Hypothalamus (tissue), 51 donors: ENCODE measurements at regions not wholly inside any gene's neighbourhood (a gene's known extent, or its start where the extent isn't known, plus 50 kb on each side); places are given as distances from the start of the nearest gene placed in this dataset.

Source experiments
- DNase-seq, 51 donors: peaks; one replicate each; lab custom pipeline; 2025; lab: John Stamatoyannopoulos, UW

DNA sequence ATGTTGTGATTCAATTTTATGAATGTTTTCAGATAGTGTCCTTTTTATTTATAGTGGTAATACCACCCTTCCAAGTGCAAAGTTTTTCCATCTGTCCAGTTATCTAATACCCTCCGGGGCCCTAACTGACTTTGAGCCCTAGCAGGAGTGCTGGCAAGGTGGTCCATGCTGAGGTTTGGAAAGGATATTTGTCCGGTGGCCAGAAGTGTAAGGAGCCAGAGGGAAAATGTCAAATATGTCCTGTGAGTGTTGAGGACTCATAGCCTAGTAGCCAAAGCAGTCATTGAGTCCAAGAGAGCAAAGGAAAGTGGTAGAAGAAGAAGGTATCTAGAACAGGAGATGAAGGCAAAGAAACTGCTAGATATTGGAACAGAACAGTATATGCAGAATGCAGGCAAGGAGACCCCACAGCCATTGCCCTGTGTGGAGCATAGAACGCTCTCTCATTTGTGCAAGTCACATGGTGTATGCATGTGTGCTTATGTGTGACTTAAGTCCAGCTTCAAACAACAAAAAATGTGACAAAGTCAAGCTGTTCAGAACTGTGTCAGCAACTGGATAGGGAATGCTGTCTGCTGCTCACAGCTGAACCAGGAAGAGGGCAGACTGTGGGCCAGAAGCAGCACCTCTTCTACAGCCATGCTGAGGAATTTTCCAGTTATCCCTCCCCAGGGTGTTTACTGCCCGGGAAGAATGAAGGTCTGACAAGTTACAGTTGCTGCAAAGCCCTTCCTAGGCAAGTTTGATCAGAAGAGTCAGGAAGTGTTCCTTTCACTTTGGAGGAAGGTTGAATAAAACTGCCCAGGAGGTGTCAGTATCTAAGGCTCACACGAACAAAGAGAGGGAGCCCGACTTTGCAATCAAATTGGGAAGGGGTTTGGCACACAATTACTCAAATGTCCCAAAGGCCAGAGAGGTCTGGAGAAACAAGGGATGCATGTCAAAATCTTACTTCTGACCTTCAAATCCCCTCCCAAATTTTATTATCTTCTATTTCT, 463.3 kb upstream of the DMAC1 start:
- no peak for DNase-seq

DNA sequence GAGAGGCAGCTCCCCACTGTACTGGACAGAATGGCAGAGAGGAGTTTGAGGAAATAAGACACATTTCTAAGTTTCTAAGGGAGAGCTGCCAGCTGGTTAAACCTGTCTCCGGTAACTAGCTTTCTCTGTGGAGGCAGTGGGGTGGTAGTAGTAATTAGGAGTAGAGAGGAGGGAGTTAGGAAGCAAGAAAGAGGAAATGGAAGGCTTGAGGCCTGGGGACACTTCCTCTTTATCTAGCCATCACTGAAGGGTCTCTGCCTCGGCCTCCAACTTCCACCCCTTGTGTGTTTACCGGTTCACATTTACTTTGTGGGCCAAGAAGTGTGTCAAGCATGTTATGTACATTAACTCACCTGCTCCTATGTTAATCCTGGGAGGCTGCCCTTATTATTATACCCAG, 462.2 kb upstream of the DMAC1 start:
- no peak for DNase-seq

DNA sequence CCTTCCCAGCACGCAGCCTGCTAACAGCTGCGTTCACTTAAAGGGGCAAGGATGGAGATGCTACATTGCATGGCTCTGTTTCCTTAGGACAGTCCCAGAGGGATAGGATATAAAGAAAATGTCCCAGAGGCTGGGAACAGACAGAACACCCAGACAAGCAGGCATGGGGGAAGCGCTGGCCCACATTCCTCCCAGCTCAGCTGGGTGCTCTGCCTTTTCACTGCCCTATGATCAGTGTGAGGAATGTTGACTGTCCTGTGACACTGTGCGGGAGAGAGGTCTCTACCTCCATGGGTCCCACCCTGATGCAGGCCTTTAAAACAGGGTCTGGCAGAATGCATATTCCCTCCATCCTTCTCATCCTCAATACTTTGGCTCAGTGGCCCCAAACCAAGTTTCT, 459.4 kb upstream of the DMAC1 start:
- DNase-seq = no peak

DNA sequence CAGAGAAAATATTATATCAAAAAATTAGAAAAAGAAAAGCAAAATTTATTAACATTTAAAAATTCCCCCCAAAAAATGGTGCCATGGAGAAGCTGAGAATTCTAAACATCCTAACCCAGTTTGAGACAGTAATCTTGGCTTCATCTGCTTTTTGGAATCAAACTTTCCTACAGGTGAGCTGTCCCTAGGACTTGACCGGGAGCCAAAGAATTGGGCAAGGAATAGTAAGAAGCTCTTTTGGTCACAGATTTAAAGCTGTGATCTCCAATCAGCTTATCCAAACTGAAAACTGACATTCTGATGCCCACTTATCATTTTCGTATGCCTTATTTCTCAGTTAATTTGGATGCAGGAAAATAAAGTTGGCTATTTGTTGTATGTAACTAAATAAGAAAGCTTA, 457.3 kb upstream of the DMAC1 start:
- DNase-seq = no peak

DNA sequence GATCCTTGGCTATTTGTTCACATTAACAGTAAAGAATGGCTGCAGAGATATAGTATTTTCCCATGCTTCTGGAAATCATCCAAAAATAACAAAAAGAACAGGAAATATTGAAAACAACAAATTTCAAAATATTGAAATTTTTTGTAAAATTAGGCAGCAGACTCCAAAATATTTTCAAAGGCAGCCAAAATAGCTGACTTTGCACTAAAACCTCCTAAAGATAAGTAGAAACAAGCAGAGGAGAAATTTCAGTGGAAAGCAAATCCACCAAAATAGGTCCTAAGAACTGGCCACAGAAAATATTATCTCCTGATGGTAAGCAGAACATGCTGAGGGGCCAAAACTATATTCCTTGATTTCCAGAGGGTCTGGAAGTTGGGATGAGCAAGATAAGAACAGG, 456.3 kb upstream of the DMAC1 start:
- no peak for DNase-seq

DNA sequence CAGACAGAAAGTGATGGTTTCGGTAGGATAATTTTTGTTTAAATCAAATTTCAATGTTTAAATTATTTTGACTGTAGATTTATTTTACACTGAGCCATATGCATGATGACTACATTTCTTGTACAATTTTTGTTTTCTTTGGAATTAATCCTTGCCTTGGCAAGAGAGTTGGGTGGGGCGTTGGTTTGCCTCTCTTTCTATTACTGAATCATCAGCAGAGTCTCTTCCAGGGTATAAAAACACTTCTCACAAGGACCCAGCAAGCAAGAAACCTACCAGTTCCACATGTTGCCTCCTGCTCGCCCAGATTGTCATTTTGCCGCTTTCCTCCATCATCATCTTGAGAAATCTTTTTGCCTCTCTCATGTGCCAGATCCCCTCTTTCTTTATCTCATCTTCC, 455.0 kb upstream of the DMAC1 start:
- DNase-seq = no peak

DNA sequence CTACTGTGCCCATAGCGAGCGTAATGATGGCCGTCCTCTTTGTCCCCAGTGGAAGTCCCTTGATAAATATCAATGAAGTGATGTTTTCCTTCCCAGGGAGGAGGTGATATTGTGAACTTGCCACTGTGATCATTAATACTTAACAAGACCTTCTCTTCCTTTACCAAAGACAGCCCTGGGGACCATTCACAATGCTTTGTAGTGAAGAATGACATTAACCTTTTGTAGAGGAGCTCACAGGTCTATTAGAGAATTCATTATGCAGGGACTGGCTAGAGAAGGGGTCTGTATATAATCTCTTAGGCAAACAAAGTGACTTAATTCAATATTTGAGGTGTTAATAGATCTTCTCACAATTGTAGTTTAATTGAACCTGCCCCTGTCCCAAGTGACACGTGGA, 452.9 kb upstream of the DMAC1 start:
- no peak for DNase-seq

DNA sequence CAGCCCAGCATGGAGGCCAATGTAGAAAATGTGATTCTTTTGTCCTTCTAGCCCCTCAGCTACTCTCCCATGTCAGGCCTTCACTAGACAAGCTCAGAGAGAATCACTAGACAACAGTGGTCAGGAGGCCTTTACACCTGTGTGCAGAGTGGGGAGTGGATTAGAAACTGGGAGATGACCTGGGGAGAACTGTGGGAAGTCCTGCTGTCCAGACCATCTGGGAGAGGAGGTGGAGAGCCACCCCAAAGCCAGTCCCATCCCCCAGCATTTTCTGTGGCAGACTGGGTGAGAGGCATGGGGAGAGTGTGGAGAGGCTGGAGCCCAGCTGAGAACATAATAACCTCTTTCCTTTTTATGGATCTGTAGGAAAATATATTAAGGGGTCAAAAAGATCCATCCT, 452.0 kb upstream of the DMAC1 start:
- no peak for DNase-seq

DNA sequence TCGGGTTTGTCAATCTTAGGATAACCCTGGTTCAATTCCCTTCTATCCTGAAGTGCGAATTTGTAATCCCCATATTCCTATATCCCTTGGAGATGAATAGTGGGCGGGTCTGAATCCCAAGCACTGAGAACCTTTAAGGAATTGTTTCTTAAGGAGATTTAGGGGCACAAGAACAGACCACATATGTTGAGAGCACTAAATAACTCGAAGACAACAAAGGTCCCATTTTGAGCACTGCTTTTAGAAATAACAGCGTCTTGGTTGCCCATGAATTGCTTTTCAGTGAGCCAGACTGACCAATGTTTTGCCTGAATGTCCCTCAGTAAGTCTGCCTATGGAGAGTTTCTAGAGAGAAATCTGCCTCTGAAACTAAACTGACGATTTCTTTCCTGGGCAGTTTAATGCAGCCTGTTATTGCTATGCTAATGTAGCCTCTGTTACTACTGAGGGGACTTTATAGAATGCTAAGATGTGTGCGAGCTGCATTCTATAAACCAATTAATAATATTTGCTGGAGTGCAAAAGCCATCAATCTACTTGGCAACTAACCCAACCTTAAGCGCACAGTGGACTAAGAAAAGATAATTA, 445.0 kb upstream of the DMAC1 start:
- no peak for DNase-seq

DNA sequence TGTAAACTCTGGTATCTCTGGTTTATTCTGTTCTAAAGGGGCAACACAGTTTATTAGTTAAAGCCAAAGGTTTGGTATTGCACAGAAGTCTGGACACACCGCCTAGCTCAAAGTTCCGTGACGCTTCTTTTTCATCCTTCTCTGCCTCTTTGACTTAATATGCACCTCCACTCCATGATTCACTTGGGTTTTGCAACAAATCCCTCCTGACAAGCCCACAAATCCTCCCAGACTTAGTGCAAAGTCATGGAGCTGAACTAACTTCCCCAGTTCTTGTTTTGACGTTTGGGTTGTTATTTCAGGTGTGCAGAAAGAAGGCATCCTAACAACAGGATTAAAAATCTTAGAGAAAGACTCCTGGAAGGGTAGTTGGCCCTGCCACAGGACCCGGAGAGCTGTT, 441.6 kb upstream of the DMAC1 start:
- no peak for DNase-seq

DNA sequence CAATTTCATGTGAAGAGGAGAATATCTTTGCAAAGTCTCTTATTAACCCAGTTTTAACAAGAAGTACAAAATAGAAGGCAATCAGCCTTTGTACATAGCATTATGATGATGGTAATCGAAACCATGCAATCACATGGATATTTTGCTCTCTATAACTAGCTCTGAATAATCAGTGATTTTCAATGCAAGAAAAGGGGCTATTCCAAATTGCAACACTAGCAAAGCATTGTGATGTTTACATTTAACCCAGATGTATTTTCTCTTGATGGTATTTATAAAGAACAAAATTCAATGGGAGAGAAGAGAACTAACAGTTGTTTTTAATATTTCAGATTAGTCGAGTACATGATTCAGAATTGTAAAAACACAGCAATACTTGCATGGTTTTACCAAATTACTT, 437.5 kb upstream of the DMAC1 start:
- DNase-seq = no peak

DNA sequence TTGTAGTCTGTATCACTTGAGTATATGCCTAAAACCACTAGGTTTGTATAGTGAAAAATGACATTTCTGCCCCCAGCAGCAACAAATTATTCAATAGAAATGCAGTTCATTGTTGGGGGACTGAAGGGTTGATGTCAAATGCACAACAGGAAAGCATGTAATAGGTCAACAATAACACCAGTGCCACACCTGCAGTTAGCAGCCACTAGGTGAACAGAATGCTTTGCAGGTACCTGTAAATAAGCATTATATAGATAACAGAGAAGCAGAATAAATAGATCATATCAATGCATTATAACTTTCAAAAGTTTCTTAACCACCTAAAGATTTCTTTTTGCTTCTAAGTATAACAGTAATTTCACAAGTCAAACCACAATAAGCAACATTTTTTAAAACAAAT, 435.9 kb upstream of the DMAC1 start:
- no peak for DNase-seq

DNA sequence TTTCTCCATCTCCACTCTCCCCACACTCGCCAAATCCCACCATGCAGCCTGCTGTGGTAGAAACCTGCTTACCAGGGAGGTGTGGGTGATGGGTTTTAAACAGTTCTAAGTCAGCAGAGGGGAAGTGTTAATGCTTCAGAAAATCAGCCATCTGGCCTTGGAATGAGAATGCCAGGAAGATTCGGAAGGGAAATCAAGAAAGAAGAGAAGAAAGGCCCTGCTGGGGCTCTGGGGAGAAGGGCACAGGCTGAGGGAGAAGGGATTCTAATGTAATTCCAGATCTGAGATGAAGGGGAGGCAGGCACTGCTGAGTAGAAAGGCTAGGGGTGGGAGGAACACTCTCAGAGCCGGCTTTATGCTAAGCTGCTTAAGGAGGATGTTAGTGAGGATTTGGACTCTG, 434.7 kb upstream of the DMAC1 start:
- no peak for DNase-seq

DNA sequence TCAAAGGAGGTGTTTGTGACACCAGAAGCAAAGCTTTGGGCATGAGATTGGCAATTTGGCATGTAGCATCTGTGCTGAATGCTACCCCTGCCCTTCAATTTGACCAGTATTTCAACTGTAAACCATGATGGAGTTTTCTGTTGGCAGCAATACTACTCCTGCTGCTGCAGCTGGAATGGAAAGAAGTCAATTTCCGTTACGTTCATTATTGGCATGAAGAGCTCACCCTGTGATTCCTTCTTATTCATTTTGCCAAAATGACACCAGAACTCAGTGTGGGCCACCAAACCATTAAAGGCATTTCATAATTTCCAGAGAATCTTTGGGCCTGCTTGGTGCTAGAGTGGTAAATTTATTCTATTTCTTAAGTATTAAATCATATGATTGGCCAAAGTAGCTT, 433.1 kb upstream of the DMAC1 start:
- no peak for DNase-seq

DNA sequence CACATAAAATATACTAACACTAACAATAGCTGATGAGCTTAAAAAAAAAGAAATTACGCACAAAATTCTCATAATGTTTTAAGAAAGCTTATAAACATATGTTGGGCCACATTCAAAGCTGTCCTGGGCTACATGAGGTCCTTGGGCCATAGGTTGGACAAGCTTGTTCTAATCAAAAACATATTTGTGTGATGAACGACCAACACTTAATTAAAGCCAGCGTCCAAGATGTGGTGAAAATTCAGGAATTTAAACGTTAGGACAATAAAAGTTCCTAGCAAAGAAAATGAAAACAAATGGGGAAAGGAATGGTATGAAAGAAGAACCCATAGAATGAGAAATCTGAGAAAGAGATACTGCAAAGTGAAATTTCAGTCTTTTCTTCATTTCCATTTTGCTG, 429.6 kb upstream of the DMAC1 start:
- no peak for DNase-seq

DNA sequence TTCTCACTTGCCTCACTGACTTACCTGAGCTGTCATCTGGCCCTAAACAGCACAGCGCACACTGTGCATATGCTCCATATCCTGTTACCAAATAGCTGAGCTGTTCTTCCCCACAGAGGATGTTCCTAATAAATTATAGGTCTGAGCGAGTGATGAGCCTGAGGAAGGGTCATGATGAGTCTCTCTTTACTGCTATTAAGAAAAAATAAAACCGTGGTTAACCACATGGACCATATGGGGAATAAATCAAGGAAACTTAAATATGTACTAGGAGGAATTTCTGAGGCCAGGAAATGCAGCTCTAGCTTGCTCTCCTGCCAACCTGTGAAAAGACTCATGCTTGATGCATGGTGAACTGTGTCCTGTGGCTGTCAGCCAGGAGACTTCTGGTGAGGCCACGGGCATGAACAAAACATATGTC, 424.8 kb upstream of the DMAC1 start:
- no peak for DNase-seq

DNA sequence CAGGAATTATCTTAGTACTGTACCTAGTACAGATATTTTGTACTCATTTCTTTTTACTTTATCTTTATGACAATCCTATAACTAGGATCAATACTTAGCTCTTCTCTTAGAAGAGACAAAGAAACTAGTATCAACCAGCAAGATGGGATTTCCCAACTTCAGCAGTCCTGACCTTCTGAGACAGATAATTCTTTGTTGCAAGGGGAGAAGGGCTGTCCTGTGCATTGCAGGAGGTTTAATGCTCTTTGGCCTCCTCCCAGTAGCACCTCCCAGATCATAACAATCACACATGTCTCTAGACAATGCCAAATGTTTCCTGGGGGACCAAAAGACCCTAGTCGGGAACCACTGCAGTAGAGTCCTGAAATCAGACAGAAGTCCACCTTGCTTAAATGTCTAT, 424.3 kb upstream of the DMAC1 start:
- no peak for DNase-seq

DNA sequence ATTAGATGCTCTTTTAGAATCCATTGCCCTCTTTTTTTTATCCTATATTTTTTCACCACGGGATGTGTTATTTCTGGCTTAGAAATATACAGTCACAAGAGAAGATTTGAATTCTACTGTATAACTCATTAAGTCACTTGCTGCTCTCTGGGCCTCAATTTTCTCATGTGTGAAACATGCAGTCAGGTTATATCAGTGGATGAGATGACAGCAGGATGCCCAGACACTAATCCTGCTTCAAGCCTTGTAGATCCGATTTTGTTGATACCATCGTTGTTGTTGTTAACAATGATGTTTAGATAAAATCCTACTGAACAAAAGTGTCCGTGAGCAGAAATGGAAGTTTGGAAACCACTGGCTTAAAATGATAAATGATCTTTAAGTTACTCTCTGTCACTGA, 421.9 kb upstream of the DMAC1 start:
- no peak for DNase-seq

DNA sequence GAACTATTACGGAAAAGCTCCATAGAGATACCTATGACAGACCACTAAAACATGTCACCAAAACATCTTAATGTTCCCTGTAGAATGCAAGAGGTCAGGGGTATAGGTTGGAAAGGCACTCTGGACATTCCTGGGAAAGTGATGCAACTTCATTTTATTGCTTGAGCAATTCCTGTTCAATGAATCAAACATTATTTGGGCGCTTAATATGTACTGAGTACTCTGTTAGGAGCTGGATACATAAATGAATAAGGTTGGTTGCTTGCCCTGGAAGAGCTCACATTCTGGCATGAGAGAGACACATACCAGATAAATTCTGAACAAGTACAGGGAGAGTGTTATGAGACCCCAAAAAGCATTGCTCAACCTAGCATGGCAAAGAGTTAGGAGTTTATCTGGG, 408.9 kb upstream of the DMAC1 start:
- no peak for DNase-seq

DNA sequence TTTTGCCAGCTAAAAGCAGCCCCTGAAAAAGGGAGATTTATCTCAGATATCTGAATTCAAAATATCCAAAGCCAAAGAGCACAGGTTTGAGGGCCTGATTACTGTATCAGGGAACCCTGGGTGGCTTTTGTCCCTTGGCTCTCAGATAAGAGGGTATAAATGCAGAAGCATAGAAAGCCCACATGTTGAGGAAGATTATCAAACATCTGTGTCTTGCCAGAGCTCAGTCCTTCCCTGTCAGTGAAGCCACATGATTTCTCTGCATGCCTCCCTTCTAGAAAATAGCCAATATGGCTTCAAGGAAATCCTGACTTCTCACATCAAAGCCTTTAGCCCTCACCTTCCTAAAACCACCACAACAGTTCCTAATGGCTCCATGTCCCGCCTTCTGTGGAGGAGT, 408.0 kb upstream of the DMAC1 start:
- DNase-seq = no peak

DNA sequence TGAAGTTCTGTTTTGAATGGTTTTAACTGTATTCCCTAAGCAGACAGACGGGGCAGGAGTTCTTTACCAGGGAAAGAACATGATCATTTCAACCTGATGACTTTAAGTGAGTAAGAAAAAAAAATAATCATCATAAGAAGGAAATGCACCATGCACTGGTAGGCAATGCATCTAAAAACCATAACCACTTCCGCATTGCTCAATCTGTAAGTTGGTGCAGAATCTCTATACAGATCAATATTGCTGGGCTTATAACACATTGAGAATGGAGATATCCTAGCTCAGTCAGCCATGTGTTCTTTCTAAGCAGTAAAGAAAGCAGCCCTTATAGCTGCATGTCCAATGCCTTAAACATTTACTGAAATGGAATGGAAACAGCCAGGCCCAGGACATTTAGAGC, 407.1 kb upstream of the DMAC1 start:
- DNase-seq = no peak

DNA sequence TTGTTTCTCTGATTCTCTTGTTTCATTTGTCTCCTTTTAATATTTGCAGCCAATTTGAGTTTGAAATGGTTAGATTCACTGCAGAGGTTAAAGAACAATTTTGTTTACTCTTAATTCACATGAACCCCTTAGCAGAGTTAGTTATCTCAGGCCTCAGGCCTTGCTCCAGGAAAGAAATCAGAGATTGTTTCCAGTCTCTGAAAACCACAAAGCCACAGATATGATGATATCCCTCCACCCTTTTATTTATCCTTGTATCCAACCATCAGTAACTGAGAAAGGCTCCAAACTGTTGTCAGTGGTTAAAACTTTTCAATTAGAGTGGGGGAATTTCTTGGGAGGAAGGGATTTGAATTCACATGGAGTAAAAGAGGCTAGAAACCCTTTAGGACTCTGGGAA, 406.0 kb upstream of the DMAC1 start:
- no peak for DNase-seq
